Effector memory CD4-positive, alpha-beta T cell (primary cell): ENCODE measurements at regions not wholly inside any gene's neighbourhood (a gene's known extent, or its start where the extent isn't known, plus 50 kb on each side); places are given as distances from the start of the nearest gene placed in this dataset.

Experiments used
- DNase-seq, 3 donors: peaks; one replicate each; pipeline ENCODE4 v3.0.0-alpha.2; 2020
- H3K27ac ChIP-seq: 2 replicates; pipeline ENCODE4 v1.7.0; 2013; ENCODE audit warnings: mild to moderate bottlenecking, low read length, moderate library complexity; ENCODE audit not compliant: insufficient read depth, poor library complexity, severe bottlenecking
- H3K27me3 ChIP-seq: replicated peaks from 2 replicates; pipeline ENCODE4 v1.7.0; 2013; ENCODE audit warnings: mild to moderate bottlenecking, low read length; ENCODE audit not compliant: insufficient read depth, control insufficient read depth, poor library complexity, severe bottlenecking
- H3K36me3 ChIP-seq: 2 replicates; pipeline ENCODE4 v1.7.0; 2013; ENCODE audit warnings: mild to moderate bottlenecking, low read length, moderate library complexity; ENCODE audit not compliant: control insufficient read depth, insufficient read depth
- H3K4me1 ChIP-seq: 2 replicates; pipeline ENCODE4 v1.7.0; 2013; ENCODE audit warnings: low read length, mild to moderate bottlenecking; ENCODE audit not compliant: control insufficient read depth, insufficient read depth, poor library complexity, severe bottlenecking
- H3K4me3 ChIP-seq: 2 replicates; pipeline ENCODE4 v1.7.0; 2013; ENCODE audit warnings: low read length, low read depth, mild to moderate bottlenecking; ENCODE audit not compliant: insufficient read depth, poor library complexity, severe bottlenecking
- H3K9me3 ChIP-seq: 2 replicates; pipeline ENCODE4 v1.7.0; 2013; ENCODE audit warnings: mild to moderate bottlenecking, low read length, moderate library complexity; ENCODE audit not compliant: control insufficient read depth

GRCh38 chr3:145776782-145777408, 384.1 kb downstream of the PLOD2 start:
- H3K9me3 ChIP-seq: no peaks in the 10 kb centered on the region
- DNase-seq: no peak
- H3K36me3 ChIP-seq: no peaks in the 10 kb centered on the region
- no peaks in the 10 kb centered on the region for H3K27me3 ChIP-seq
- no peak overlapping the region for H3K4me3 ChIP-seq
- H3K27ac ChIP-seq: no peak overlapping the region
- no peaks in the 10 kb centered on the region for H3K4me1 ChIP-seq

DNA sequence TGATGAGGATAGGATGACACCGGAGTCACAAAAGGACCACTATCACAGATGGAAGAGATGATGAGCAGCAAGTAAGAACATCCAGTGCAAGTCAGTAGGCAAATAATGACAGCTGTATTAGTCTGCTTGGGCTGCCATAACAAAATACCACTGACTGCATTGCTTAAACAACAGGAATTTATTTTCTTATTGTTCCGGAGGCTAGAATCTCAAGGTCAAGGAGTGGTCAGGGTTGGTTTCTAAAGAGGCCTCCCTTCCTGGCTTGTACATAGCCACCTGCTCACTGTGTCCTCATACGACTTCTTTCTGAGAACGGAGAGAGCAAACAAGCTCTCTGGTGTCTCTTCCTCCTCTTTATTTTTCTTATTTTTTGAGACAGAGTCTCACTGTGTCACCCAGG, 380.7 kb downstream of the PLOD2 start:
- no peaks in the 10 kb centered on the region for H3K36me3 ChIP-seq
- H3K4me1 ChIP-seq: no peaks in the 10 kb centered on the region
- H3K27me3 ChIP-seq: no peaks in the 10 kb centered on the region
- no peak overlapping the region for H3K27ac ChIP-seq
- no peak for DNase-seq
- no peak overlapping the region for H3K4me3 ChIP-seq
- H3K9me3 ChIP-seq: no peaks in the 10 kb centered on the region

- Histone ChIP-seq H3K27me3 (no peaks in the 10 kb centered on the region), H3K27ac (no peak overlapping the region), H3K36me3 (no peaks in the 10 kb centered on the region), H3K4me3 (no peak overlapping the region), H3K4me1 (no peaks in the 10 kb centered on the region), H3K9me3 (no peaks in the 10 kb centered on the region)
- no peak for DNase-seq
Measured at GRCh38 chr3:145785668-145786067, 375.3 kb downstream of the PLOD2 start.

DNA sequence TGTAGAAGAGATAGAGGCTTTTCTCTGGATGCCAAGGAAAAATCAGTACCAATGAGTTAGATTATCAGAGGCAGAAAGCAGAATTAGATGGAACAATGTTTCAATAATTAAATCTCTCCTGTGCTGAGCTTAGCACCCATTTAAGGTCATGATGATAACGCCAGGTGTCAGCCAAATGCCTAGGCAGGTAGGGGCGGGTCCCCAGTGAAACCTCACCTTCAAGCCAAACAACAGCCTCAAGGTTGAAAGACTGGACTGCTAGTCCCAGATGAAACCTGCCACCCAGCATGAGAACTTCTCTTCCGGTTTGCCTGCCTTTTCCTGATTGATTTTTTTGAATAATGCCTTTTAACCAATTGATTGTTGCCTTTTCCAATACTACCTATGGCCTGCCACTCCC, 363.0 kb downstream of the PLOD2 start:
- Histone ChIP-seq H3K4me1 (no peaks in the 10 kb centered on the region), H3K9me3 (no peaks in the 10 kb centered on the region), H3K27ac (no peak overlapping the region), H3K4me3 (no peak overlapping the region), H3K36me3 (no peaks in the 10 kb centered on the region), H3K27me3 (no peaks in the 10 kb centered on the region)
- no peak for DNase-seq

- no peaks in the 10 kb centered on the region for H3K4me1 ChIP-seq
- H3K9me3 ChIP-seq: no peaks in the 10 kb centered on the region
- no peak overlapping the region for H3K4me3 ChIP-seq
- no peaks in the 10 kb centered on the region for H3K27me3 ChIP-seq
- H3K36me3 ChIP-seq: no peaks in the 10 kb centered on the region
- no peak for DNase-seq
- H3K27ac ChIP-seq: no peak overlapping the region
Measured at GRCh38 chr3:145798696-145799537, 362.1 kb downstream of the PLOD2 start.

- no peaks in the 10 kb centered on the region for H3K9me3 ChIP-seq
- no peaks in the 10 kb centered on the region for H3K27me3 ChIP-seq
- no peak for DNase-seq
- H3K36me3 ChIP-seq: no peaks in the 10 kb centered on the region
- H3K4me3 ChIP-seq: no peak overlapping the region
- H3K27ac ChIP-seq: no peak overlapping the region
- H3K4me1 ChIP-seq: no peaks in the 10 kb centered on the region
Measured at GRCh38 chr3:145801696-145802095, 359.3 kb downstream of the PLOD2 start.

DNA sequence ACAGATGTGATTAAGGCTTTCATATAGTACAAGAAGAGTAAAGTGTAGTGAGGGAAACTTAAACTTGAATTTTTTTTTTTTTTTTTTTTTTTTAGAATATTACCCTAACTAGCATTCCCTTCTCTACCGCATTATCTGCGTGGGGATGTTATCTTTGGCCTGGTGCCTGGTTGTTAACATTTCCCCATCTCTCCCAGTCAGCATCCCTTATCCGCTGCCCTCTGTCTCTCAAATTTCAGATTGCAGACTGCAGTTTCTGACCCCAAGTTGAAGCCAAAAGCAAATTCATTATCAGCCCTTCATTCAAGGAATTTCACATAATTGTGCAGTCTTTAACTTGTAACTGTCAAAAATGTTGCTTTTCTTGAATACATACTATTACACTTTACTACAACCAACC, 353.0 kb downstream of the PLOD2 start:
- H3K4me1 ChIP-seq: no peaks in the 10 kb centered on the region
- H3K36me3 ChIP-seq: no peaks in the 10 kb centered on the region
- H3K4me3 ChIP-seq: no peak overlapping the region
- DNase-seq: no peak
- no peaks in the 10 kb centered on the region for H3K9me3 ChIP-seq
- H3K27me3 ChIP-seq: no peaks in the 10 kb centered on the region
- H3K27ac ChIP-seq: no peak overlapping the region

- no peaks in the 10 kb centered on the region for H3K27me3 ChIP-seq
- no peaks in the 10 kb centered on the region for H3K9me3 ChIP-seq
- no peak overlapping the region for H3K4me3 ChIP-seq
- no peaks in the 10 kb centered on the region for H3K4me1 ChIP-seq
- no peak for DNase-seq
- H3K36me3 ChIP-seq: no peaks in the 10 kb centered on the region
- H3K27ac ChIP-seq: no peak overlapping the region
Measured at GRCh38 chr3:145812391-145812790, 348.6 kb downstream of the PLOD2 start.

- Histone ChIP-seq H3K27me3 (no peaks in the 10 kb centered on the region), H3K4me3 (no peak overlapping the region), H3K9me3 (no peaks in the 10 kb centered on the region), H3K36me3 (no peaks in the 10 kb centered on the region), H3K4me1 (no peaks in the 10 kb centered on the region), H3K27ac (no peak overlapping the region)
- no peak for DNase-seq
Measured at GRCh38 chr3:145815707-145816413, 345.1 kb downstream of the PLOD2 start.
